Fibroblast of the aortic adventitia (primary cell): ENCODE measurements at regions not wholly inside any gene's neighbourhood (a gene's known extent, or its start where the extent isn't known, plus 50 kb on each side); places are given as distances from the start of the nearest gene placed in this dataset.

Experiments used
- DNase-seq: peaks from one replicate; pipeline ENCODE4 v3.0.0-alpha.2; 2010; ENCODE audit warnings: low read depth
- H3K4me3 ChIP-seq: 2 replicates; pipeline ENCODE4 v1.5.1; 2011; ENCODE audit warnings: low read depth, mild to moderate bottlenecking, control low read depth, low read length, moderate library complexity
- TF ChIP-seq, protein P1 (sequence below): IDR thresholded peaks from 2 replicates; pipeline ENCODE4 v1.5.1; 2011; ENCODE audit warnings: mild to moderate bottlenecking, low read length, control low read depth, inconsistent platforms; ENCODE audit not compliant: insufficient read depth

DNA sequence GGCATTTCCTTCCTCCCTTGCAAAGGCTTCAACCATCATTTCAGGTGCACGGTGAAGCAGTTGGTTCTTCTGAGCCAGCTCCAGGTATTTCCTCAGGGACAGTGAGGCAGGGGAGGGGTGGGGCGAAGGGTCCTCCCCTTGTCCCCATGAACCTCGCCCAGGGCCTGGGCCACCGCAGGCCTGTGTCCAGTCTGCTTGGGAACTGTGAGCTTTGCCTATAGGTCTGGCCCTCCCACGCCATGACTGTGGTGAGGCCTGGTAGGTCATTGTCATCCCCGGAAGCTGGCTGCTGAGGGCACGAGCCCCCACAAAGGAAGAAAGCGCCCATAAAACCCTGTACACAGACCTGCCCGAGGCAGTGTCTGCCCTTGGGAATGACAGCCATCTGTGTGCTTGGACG lies 134.3 kb downstream of the ACKR3 start:
- TF ChIP-seq, protein P1, sequence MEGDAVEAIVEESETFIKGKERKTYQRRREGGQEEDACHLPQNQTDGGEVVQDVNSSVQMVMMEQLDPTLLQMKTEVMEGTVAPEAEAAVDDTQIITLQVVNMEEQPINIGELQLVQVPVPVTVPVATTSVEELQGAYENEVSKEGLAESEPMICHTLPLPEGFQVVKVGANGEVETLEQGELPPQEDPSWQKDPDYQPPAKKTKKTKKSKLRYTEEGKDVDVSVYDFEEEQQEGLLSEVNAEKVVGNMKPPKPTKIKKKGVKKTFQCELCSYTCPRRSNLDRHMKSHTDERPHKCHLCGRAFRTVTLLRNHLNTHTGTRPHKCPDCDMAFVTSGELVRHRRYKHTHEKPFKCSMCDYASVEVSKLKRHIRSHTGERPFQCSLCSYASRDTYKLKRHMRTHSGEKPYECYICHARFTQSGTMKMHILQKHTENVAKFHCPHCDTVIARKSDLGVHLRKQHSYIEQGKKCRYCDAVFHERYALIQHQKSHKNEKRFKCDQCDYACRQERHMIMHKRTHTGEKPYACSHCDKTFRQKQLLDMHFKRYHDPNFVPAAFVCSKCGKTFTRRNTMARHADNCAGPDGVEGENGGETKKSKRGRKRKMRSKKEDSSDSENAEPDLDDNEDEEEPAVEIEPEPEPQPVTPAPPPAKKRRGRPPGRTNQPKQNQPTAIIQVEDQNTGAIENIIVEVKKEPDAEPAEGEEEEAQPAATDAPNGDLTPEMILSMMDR, result no peak
- no peak overlapping the region for H3K4me3 ChIP-seq
- no peak for DNase-seq

GRCh38 chr2:236704887-236705286 lies 135.3 kb downstream of the ACKR3 start:
- TF ChIP-seq, protein P1, result no peak
- DNase-seq, result no peak
- no peak overlapping the region for H3K4me3 ChIP-seq

GRCh38 chr2:236705295-236706105 lies 135.9 kb downstream of the ACKR3 start:
- no peak for DNase-seq
- TF ChIP-seq, protein P1, result no peak

GRCh38 chr2:236706288-236706687 lies 136.7 kb downstream of the ACKR3 start:
- TF ChIP-seq, protein P1, result no peak
- H3K4me3 ChIP-seq, result no peak overlapping the region
- DNase-seq, result no peak

More at GRCh38 chr2:236705295-236706105, 135.9 kb downstream of the ACKR3 start:
- no peak overlapping the region for H3K4me3 ChIP-seq

DNA sequence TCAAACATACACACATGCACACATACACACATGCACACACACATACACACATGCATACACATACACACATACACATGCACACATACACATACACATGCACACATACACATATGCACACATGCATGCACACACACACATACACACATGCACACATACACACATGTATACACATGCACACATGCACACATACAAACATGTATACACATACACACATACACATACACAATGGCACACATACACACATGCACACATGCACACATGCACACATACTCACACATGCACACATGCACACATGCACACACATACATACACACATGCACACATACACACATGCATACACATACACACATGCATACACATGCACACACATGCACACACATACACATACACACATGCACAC lies 137.2 kb downstream of the ACKR3 start:
- no peak overlapping the region for H3K4me3 ChIP-seq
- DNase-seq, result no peak
- TF ChIP-seq, protein P1, result no peak

- DNase-seq, result peak; percentile 92
- TF ChIP-seq, protein P1, result no peak
- H3K4me3 ChIP-seq, result no peak overlapping the region
Observed at GRCh38 chr2:236711440-236711839, 141.8 kb downstream of the ACKR3 start.
